ENCODE measurements at regions not wholly inside any gene's neighbourhood (a gene's known extent, or its start where the extent isn't known, plus 50 kb on each side); places are given as distances from the start of the nearest gene placed in this dataset.

DNA sequence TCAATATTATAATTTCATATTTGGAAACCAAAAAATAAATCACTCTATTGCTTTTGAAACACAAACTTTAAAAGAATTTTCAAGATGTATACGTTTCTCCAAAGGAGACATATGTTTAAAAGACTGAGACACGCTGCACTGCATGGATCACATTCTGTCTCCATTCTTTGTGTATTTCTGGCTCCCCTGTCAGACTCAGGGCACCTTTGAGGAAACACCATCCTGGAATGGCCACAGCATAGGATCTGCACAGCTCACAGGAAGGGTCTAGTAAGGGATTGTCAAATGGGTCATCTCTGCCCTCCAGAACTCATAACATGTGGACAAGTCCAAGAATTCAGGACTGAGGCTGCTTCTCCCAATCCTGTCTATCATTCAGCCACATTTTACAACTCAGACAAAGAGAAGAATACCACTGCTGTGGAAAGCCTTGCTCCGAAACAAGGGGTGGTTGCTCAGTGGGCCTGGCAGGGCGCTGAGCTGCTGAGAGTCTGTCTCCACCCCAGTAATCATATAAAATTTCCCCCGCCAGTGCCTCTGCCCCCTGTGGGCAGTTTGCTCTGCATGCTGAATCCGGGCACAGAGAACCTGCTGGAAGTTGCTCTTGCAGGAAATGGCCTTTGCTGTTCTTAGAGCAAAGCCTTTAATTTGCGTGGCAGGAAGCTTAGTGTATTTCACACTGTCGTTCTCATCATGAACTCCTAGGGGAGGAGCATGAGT lies 85.3 kb upstream of the KLHL29 start:
- H3K36me3 ChIP-seq (ENCODE audit: control insufficient read depth in 3 of 3, insufficient read depth in 3 of 3, low read length in 3 of 3): no peaks in the 10 kb centered on the region
- no peaks in the 10 kb centered on the region for H3K9me3 ChIP-seq (ENCODE audit: control insufficient read depth in 3 of 3, low read length in 3 of 3)
- H3K4me1 ChIP-seq (ENCODE audit: control insufficient read depth in 3 of 3, insufficient read depth in 3 of 3, low read length in 3 of 3): peaks cover 0 to 4% (median 0%) of the 10 kb centered on the region in 3 donors
- H3K27ac ChIP-seq (ENCODE audit: low read depth, low read length): no peak overlapping the region
- no peak overlapping the region for H3K9ac ChIP-seq (ENCODE audit: low read depth in 1 of 3, low read length in 3 of 3)
- peaks cover 0 to 7% (median 3%) of the 10 kb centered on the region in 3 donors for H3K27me3 ChIP-seq (ENCODE audit: control insufficient read depth in 3 of 3, insufficient read depth in 3 of 3, low read length in 3 of 3)
- H3K4me3 ChIP-seq (ENCODE audit: low read length in 3 of 3): no peak overlapping the region

DNA sequence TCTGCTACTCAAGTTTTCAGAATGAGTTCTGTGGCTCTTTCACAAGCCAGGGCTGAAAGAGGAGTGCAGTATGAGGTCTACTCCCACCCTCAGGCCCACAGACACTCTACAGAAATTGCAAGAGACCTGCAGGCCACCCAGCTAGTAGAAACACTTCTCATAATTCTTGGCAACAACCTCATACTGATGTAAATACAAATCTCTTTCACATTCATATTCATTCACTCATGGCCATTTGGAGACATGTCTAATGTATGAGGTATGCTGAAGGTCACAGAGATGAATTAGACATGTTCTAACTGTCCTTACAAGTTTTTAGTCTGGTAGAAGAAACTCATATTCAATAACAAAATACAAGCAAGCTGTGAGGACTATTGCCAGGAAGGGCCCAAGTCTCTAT lies 83.8 kb upstream of the KLHL29 start:
- Histone ChIP-seq H3K27me3 (ENCODE audit: control insufficient read depth in 3 of 3, insufficient read depth in 3 of 3, low read length in 3 of 3) (peaks cover 0 to 5% (median 3%) of the 10 kb centered on the region in 3 donors), H3K9me3 (ENCODE audit: control insufficient read depth in 3 of 3, low read length in 3 of 3) (no peaks in the 10 kb centered on the region), H3K4me3 (ENCODE audit: low read length in 3 of 3) (no peak overlapping the region), H3K9ac (ENCODE audit: low read depth in 1 of 3, low read length in 3 of 3) (no peak overlapping the region), H3K36me3 (ENCODE audit: control insufficient read depth in 3 of 3, insufficient read depth in 3 of 3, low read length in 3 of 3) (no peaks in the 10 kb centered on the region), H3K27ac (ENCODE audit: low read depth, low read length) (no peak overlapping the region), H3K4me1 (ENCODE audit: control insufficient read depth in 3 of 3, insufficient read depth in 3 of 3, low read length in 3 of 3) (peaks cover 0 to 4% (median 0%) of the 10 kb centered on the region in 3 donors)

DNA sequence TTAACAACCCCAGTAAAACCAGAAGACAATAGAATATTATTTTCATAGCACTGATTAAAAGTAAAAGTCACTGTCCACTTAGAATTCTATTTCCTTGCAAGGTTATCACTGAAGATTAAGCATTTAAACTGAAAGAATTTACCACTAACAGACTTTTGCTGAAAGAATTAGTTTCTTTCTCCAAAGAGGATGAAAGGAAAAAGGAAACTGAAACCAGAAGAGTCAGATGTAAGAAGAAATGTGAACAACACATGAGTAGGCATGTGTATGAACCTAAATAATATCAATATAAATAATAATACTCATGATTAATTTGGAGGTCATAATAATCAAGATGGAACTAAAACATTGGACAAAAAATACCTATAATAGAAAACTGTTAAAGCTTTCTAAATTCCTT lies 82.4 kb upstream of the KLHL29 start:
- Histone ChIP-seq H3K4me3 (ENCODE audit: low read length in 3 of 3) (no peak overlapping the region), H3K4me1 (ENCODE audit: control insufficient read depth in 3 of 3, insufficient read depth in 3 of 3, low read length in 3 of 3) (peaks cover 0 to 4% (median 0%) of the 10 kb centered on the region in 3 donors), H3K27me3 (ENCODE audit: control insufficient read depth in 3 of 3, insufficient read depth in 3 of 3, low read length in 3 of 3) (peaks cover 0 to 8% (median 5%) of the 10 kb centered on the region in 3 donors), H3K9me3 (ENCODE audit: control insufficient read depth in 3 of 3, low read length in 3 of 3) (no peaks in the 10 kb centered on the region), H3K36me3 (ENCODE audit: control insufficient read depth in 3 of 3, insufficient read depth in 3 of 3, low read length in 3 of 3) (no peaks in the 10 kb centered on the region), H3K27ac (ENCODE audit: low read depth, low read length) (no peak overlapping the region), H3K9ac (ENCODE audit: low read depth in 1 of 3, low read length in 3 of 3) (no peak overlapping the region)

DNA sequence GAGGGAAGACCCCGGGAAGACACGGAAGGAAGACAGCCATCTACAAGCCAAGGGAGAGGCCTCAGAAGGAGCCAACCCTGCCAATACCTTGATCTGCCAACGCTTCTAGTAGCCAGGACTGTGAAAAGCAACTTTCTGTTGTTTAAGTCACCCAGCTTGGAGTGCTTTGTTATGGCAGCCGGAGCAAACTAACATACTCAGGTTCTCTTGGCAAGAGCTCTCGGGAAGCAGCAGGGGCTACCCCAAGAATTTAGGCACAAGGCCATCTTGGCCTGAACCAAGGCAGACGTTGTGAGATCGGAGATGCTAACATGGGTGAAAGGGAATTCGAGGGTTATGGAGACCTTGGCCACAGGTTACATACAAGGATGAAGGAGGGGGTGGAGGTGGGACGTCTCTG lies 78.6 kb upstream of the KLHL29 start:
- Histone ChIP-seq H3K9ac (ENCODE audit: low read depth in 1 of 3, low read length in 3 of 3) (no peak overlapping the region), H3K4me1 (ENCODE audit: control insufficient read depth in 3 of 3, insufficient read depth in 3 of 3, low read length in 3 of 3) (peaks cover 0 to 4% (median 0%) of the 10 kb centered on the region in 3 donors), H3K9me3 (ENCODE audit: control insufficient read depth in 3 of 3, low read length in 3 of 3) (no peaks in the 10 kb centered on the region), H3K36me3 (ENCODE audit: control insufficient read depth in 3 of 3, insufficient read depth in 3 of 3, low read length in 3 of 3) (no peaks in the 10 kb centered on the region), H3K27me3 (ENCODE audit: control insufficient read depth in 3 of 3, insufficient read depth in 3 of 3, low read length in 3 of 3) (peaks cover 0 to 14% (median 9%) of the 10 kb centered on the region in 3 donors), H3K27ac (ENCODE audit: low read depth, low read length) (no peak overlapping the region), H3K4me3 (ENCODE audit: low read length in 3 of 3) (no peak overlapping the region)

DNA sequence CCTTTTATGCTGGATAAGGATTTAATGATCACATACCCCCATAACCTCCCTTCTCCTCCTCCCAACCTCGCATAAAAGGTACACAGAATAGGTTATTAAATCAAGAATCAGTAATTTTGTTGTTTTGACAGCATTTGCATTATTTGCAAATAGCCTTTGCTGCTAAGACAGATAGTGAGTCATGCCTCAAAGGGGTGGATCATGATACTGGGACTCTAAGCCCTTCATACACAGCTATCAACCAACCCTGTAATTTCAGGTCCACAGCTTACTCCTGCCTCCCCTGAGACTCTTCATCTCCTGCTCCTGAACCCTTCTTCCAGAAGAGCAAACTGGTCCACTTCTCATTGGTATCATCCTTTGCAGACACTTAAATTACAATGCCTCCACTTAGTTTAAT lies 73.8 kb upstream of the KLHL29 start:
- Histone ChIP-seq H3K9ac (ENCODE audit: low read depth in 1 of 3, low read length in 3 of 3) (no peak overlapping the region), H3K27ac (ENCODE audit: low read depth, low read length) (no peak overlapping the region), H3K4me1 (ENCODE audit: control insufficient read depth in 3 of 3, insufficient read depth in 3 of 3, low read length in 3 of 3) (no peaks in the 10 kb centered on the region), H3K36me3 (ENCODE audit: control insufficient read depth in 3 of 3, insufficient read depth in 3 of 3, low read length in 3 of 3) (no peaks in the 10 kb centered on the region), H3K27me3 (ENCODE audit: control insufficient read depth in 3 of 3, insufficient read depth in 3 of 3, low read length in 3 of 3) (peaks cover 0 to 10% (median 6%) of the 10 kb centered on the region in 3 donors), H3K9me3 (ENCODE audit: control insufficient read depth in 3 of 3, low read length in 3 of 3) (no peaks in the 10 kb centered on the region), H3K4me3 (ENCODE audit: low read length in 3 of 3) (no peak overlapping the region)

DNA sequence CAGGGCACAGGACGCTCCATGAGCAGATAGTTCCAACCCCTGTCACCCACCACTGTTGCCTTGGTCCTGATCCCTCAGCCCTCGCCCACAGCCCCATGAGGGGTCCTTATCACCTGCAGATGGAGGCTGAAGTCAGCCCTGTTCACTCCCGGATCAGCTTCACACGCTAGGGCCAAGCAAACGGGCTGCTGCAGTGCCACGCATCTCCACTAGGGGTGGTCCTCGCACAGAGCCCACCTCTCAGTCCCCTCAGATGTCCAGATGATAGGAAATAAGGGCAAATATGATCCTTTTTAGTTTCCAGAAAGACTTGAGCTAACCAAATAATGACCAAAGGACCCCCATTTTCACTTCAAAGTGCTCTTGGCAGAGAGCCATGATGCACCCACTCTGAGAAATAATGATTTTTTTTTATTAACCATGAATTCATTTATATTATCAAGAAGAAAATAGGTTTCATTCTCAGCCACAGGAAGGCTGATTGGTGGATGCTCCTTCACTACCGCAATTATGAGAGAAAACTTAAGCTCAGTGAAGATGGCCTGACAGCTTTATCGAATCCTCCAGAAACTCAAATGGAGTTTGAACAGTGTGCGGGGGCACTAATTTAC lies 71.9 kb upstream of the KLHL29 start:
- Histone ChIP-seq H3K36me3 (ENCODE audit: control insufficient read depth in 3 of 3, insufficient read depth in 3 of 3, low read length in 3 of 3) (no peaks in the 10 kb centered on the region), H3K4me1 (ENCODE audit: control insufficient read depth in 3 of 3, insufficient read depth in 3 of 3, low read length in 3 of 3) (no peaks in the 10 kb centered on the region), H3K4me3 (ENCODE audit: low read length in 3 of 3) (no peak overlapping the region), H3K27ac (ENCODE audit: low read depth, low read length) (no peak overlapping the region), H3K9ac (ENCODE audit: low read depth in 1 of 3, low read length in 3 of 3) (no peak overlapping the region), H3K9me3 (ENCODE audit: control insufficient read depth in 3 of 3, low read length in 3 of 3) (no peaks in the 10 kb centered on the region), H3K27me3 (ENCODE audit: control insufficient read depth in 3 of 3, insufficient read depth in 3 of 3, low read length in 3 of 3) (peaks cover 0 to 6% (median 4%) of the 10 kb centered on the region in 3 donors)

DNA sequence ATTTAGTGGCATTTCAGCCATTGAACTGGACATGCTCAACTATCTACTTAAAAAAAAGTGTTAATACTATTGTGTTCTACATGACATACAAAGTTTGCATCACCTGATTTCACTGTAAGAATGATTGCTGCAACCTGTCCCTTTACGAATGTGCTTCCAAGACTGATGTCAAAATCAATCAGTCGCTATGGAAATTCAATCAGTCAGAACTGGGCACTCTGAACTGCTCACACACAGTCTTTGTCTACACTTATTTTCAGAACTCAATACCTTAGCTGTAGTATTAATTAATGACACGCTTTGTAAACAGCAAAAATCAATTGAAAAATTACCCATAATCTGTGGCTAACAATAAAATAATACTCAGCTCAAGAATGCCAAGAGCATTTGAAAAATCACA lies 70.3 kb upstream of the KLHL29 start:
- no peak overlapping the region for H3K9ac ChIP-seq (ENCODE audit: low read depth in 1 of 3, low read length in 3 of 3)
- H3K36me3 ChIP-seq (ENCODE audit: control insufficient read depth in 3 of 3, insufficient read depth in 3 of 3, low read length in 3 of 3): no peaks in the 10 kb centered on the region
- H3K27me3 ChIP-seq (ENCODE audit: control insufficient read depth in 3 of 3, insufficient read depth in 3 of 3, low read length in 3 of 3): peaks cover 0 to 3% (median under 1%) of the 10 kb centered on the region in 3 donors
- H3K9me3 ChIP-seq (ENCODE audit: control insufficient read depth in 3 of 3, low read length in 3 of 3): no peaks in the 10 kb centered on the region
- H3K27ac ChIP-seq (ENCODE audit: low read depth, low read length): no peak overlapping the region
- H3K4me3 ChIP-seq (ENCODE audit: low read length in 3 of 3): no peak overlapping the region
- H3K4me1 ChIP-seq (ENCODE audit: control insufficient read depth in 3 of 3, insufficient read depth in 3 of 3, low read length in 3 of 3): no peaks in the 10 kb centered on the region

DNA sequence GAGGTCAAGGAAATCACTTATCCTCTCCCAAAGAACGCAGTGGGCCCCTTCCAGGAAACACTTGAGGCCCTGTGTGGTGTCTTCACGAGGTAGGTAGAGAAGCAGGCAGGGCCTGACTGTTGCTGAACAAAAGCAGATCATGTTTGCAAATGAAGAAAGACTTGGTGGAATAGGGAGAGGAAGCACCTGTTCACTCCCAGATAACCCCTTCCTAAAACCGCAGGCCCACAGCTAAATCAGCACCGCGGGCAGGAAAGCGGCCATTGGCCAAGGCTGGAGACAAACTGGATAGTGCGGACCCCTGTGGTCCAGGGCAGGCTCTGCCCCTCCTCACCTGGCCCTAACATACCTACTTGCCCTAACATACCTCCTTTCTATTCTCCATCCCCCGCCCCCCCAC lies 64.9 kb upstream of the KLHL29 start:
- H3K4me3 ChIP-seq (ENCODE audit: low read length in 3 of 3): no peak overlapping the region
- peaks cover 6 to 12% (median 10%) of the 10 kb centered on the region in 3 donors for H3K4me1 ChIP-seq (ENCODE audit: control insufficient read depth in 3 of 3, insufficient read depth in 3 of 3, low read length in 3 of 3)

DNA sequence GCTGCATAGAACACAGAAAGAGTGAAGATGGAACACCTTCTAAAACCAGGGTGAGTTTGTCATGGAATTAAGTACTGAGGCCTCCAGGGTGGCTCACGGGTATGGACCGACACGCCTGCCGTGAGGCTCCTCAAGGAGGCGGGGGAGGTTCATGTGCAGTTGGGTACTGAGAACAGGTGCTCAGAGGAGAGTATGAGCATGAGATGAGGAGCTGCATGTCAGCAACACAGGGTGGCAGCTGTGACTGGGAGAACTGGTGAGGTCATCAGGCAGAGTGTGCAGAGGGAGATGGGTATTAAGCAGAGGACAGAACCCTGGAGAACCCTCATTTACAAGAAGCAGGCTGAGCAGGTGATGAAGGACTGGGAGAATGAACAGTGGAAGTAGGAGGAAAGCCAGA lies 63.2 kb upstream of the KLHL29 start:
- H3K9ac ChIP-seq (ENCODE audit: low read depth in 1 of 3, low read length in 3 of 3): no peak overlapping the region

More for the DNA sequence above, 64.9 kb upstream of the KLHL29 start:
- H3K9me3 ChIP-seq (ENCODE audit: control insufficient read depth in 3 of 3, low read length in 3 of 3): peaks cover 0 to 3% (median 0%) of the 10 kb centered on the region in 3 donors
- peaks cover 7 to 21% (median 16%) of the 10 kb centered on the region in 3 donors for H3K27me3 ChIP-seq (ENCODE audit: control insufficient read depth in 3 of 3, insufficient read depth in 3 of 3, low read length in 3 of 3)
- H3K9ac ChIP-seq (ENCODE audit: low read depth in 1 of 3, low read length in 3 of 3): no peak overlapping the region
- H3K27ac ChIP-seq (ENCODE audit: low read depth, low read length): no peak overlapping the region
- H3K36me3 ChIP-seq (ENCODE audit: control insufficient read depth in 3 of 3, insufficient read depth in 3 of 3, low read length in 3 of 3): no peaks in the 10 kb centered on the region

DNA sequence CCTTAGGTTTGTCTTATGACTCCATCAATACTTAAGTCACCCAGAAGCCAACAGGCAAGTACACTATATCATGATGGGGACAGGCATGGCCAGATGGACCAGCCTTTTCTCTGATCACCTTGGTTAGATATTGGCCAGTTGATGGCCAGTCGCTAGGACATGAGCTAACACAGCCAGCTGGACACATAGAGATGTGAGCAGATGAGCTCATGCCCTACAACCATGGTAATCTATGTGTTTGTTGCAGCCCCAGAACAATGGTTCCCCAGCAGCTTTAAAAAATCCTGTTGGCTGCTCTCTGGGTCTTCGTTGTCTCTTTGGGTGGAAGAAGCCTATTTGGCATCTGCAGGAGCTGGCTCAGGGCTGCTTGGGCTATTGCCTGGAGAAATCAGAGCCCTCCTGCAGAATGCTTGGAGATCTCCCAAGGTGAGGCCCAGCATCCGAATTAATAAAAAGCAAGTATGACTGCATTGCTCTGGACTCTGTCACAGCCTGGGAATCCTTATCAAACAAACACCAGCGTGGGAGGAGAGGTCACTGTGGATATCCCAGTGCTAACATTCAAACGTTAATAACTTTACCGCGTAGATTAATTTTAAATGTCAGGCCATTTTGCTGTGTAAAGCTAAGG lies 62.3 kb upstream of the KLHL29 start:
- Histone ChIP-seq H3K9ac (ENCODE audit: low read depth in 1 of 3, low read length in 3 of 3) (peak overlapping the region in 1 of 3 donors; percentile 40), H3K36me3 (ENCODE audit: control insufficient read depth in 3 of 3, insufficient read depth in 3 of 3, low read length in 3 of 3) (no peaks in the 10 kb centered on the region), H3K9me3 (ENCODE audit: control insufficient read depth in 3 of 3, low read length in 3 of 3) (peaks cover 0 to 3% (median 0%) of the 10 kb centered on the region in 3 donors), H3K4me3 (ENCODE audit: low read length in 3 of 3) (peak overlapping the region in 1 of 3 donors; percentile 31), H3K4me1 (ENCODE audit: control insufficient read depth in 3 of 3, insufficient read depth in 3 of 3, low read length in 3 of 3) (peaks cover 6 to 12% (median 10%) of the 10 kb centered on the region in 3 donors), H3K27ac (ENCODE audit: low read depth, low read length) (no peak overlapping the region), H3K27me3 (ENCODE audit: control insufficient read depth in 3 of 3, insufficient read depth in 3 of 3, low read length in 3 of 3) (peaks cover 7 to 21% (median 16%) of the 10 kb centered on the region in 3 donors)

More for the DNA sequence above, 63.2 kb upstream of the KLHL29 start:
- peaks cover 6 to 12% (median 10%) of the 10 kb centered on the region in 3 donors for H3K4me1 ChIP-seq (ENCODE audit: control insufficient read depth in 3 of 3, insufficient read depth in 3 of 3, low read length in 3 of 3)
- no peak overlapping the region for H3K4me3 ChIP-seq (ENCODE audit: low read length in 3 of 3)
- H3K27ac ChIP-seq (ENCODE audit: low read depth, low read length): no peak overlapping the region
- H3K27me3 ChIP-seq (ENCODE audit: control insufficient read depth in 3 of 3, insufficient read depth in 3 of 3, low read length in 3 of 3): peaks cover 7 to 21% (median 16%) of the 10 kb centered on the region in 3 donors
- H3K9me3 ChIP-seq (ENCODE audit: control insufficient read depth in 3 of 3, low read length in 3 of 3): peaks cover 0 to 3% (median 0%) of the 10 kb centered on the region in 3 donors
- H3K36me3 ChIP-seq (ENCODE audit: control insufficient read depth in 3 of 3, insufficient read depth in 3 of 3, low read length in 3 of 3): no peaks in the 10 kb centered on the region
